Prostate gland (tissue), 2 donors: ENCODE measurements at regions not wholly inside any gene's neighbourhood (a gene's known extent, or its start where the extent isn't known, plus 50 kb on each side); places are given as distances from the start of the nearest gene placed in this dataset.

ENCODE experiments used
- DNase-seq: peaks from one replicate; pipeline ENCODE4 v3.0.0-alpha.2; 2019; ENCODE audit warnings: low spot score
- H3K27ac ChIP-seq, 2 donors: fragments of 200-600 bp; sonication (generic); 2 replicates each; pipeline ENCODE4 v1.5.1; 2017 to 2019
- H3K27me3 ChIP-seq: fragments of 200-600 bp; sonication (generic); replicated peaks from 2 replicates; pipeline ENCODE4 v1.5.1; 2019; ENCODE audit not compliant: insufficient read depth
- H3K36me3 ChIP-seq, 2 donors: fragments of 200-600 bp; sonication (generic); 1 replicate in 1 of 2; 2 replicates in 1 of 2; pipeline versions ENCODE4 v1.5.1 to v1.8.1; 2017 to 2019
- H3K4me1 ChIP-seq: fragments of 200-600 bp; sonication (generic); replicated peaks from 2 replicates; pipeline ENCODE4 v1.5.1; 2019
- H3K4me3 ChIP-seq, 2 donors: fragments of 200-600 bp; sonication (generic); 2 replicates each; pipeline ENCODE4 v1.5.1; 2017 to 2019
- H3K9me3 ChIP-seq: fragments of 200-600 bp; sonication (generic); 2 replicates; pipeline ENCODE4 v1.5.1; 2017
- CTCF ChIP-seq, 4 experiments: fragments of 200-600 bp in 2 of 4; fragments of 450-650 bp in 2 of 4; sonication (generic) in 2 of 4; IDR thresholded peaks; 1 replicate in 3 of 4; 2 replicates in 1 of 4; pipeline ENCODE4 v1.5.1; 2016 to 2019; ENCODE audit warnings: antibody characterized with exemption in 4 of 4, mild to moderate bottlenecking in 2 of 4, moderate library complexity in 2 of 4
- POLR2A ChIP-seq: fragments of 450-650 bp; IDR thresholded peaks from one replicate; pipeline ENCODE4 v1.6.1; 2016; ENCODE audit warnings: antibody characterized with exemption, mild to moderate bottlenecking
- POLR2AphosphoS5 ChIP-seq: sonication (generic); formaldehyde crosslinking; IDR thresholded peaks from one replicate; pipeline ENCODE4 v1.6.1; 2017; ENCODE audit warnings: antibody characterized with exemption
- WGBS: methylation state at CpG from one replicate; pipeline ENCODE4 v1.1.5; 2018; 5-methylcytosine and 5-hydroxymethylcytosine counted together
- intact Hi-C: fragments of 100-400 bp; cut with DNase I; formaldehyde crosslinking; loops from one replicate; pipeline ENCODE4 v1.14.2; 2022

- H3K4me1 ChIP-seq = no peaks in the 10 kb centered on the region
- H3K9me3 ChIP-seq = no peaks in the 10 kb centered on the region
- H3K36me3 ChIP-seq = no peaks in the 10 kb centered on the region
- no peak overlapping the region for H3K4me3 ChIP-seq
- intact Hi-C loops = loop anchor here (5.0 to 10.0 kb wide), 4 partner anchors 164 to 322 kb away; no protein-coding TSS in a partner anchor
- H3K27me3 ChIP-seq = no peaks in the 10 kb centered on the region
- no peak overlapping the region for H3K27ac ChIP-seq
- DNase-seq = no peak
- 16% methylated on average over 1 of the region's 1 CpG for WGBS
- no peak for TF ChIP-seq POLR2AphosphoS5
- no peak for TF ChIP-seq POLR2A
- no peak for TF ChIP-seq CTCF (IDR thresholded peaks at IDR 0.05)
Measured at GRCh38 chr4:119730671-119730950, 102.0 kb upstream of the PDE5A start.

- intact Hi-C loops = loop anchor here (5.0 to 10.0 kb wide), 5 partner anchors 48 to 322 kb away; no protein-coding TSS in a partner anchor
- DNase-seq = peak; percentile 32
- WGBS = 28% methylated on average over 6 of the region's 6 CpGs
- Histone ChIP-seq H3K27ac (no peak overlapping the region), H3K27me3 (no peaks in the 10 kb centered on the region), H3K36me3 (no peaks in the 10 kb centered on the region), H3K4me1 (no peaks in the 10 kb centered on the region), H3K4me3 (no peak overlapping the region), H3K9me3 (no peaks in the 10 kb centered on the region)
- no peak for TF ChIP-seq POLR2A
- peak; percentile 47 for TF ChIP-seq POLR2AphosphoS5
Measured at GRCh38 chr4:119729835-119730670, 101.4 kb upstream of the PDE5A start.

- Histone ChIP-seq H3K4me3 (no peak overlapping the region), H3K4me1 (no peaks in the 10 kb centered on the region), H3K27me3 (no peaks in the 10 kb centered on the region), H3K36me3 (no peaks in the 10 kb centered on the region), H3K9me3 (no peaks in the 10 kb centered on the region), H3K27ac (no peak overlapping the region)
- intact Hi-C loops = loop anchor here (5.0 kb wide), 1 partner anchor 47 kb away; no protein-coding TSS in a partner anchor
- TF ChIP-seq POLR2AphosphoS5 (no peak), CTCF (IDR thresholded peaks at IDR 0.05) (no peak), POLR2A (no peak)
- 95% methylated on average over 2 of the region's 2 CpGs for WGBS
- DNase-seq = no peak
Measured at GRCh38 chr4:119728692-119729593, 100.3 kb upstream of the PDE5A start.

GRCh38 chr4:119728185-119728584 lies 99.6 kb upstream of the PDE5A start:
- Histone ChIP-seq H3K27me3 (no peaks in the 10 kb centered on the region), H3K4me3 (no peak overlapping the region), H3K27ac (no peak overlapping the region), H3K4me1 (no peaks in the 10 kb centered on the region), H3K36me3 (no peaks in the 10 kb centered on the region), H3K9me3 (no peaks in the 10 kb centered on the region)
- TF ChIP-seq CTCF (IDR thresholded peaks at IDR 0.05) (no peak), POLR2A (no peak), POLR2AphosphoS5 (no peak)
- intact Hi-C loops = loop anchor here (5.0 kb wide), 1 partner anchor 46 kb away; no protein-coding TSS in a partner anchor
- 92% methylated on average over 1 of the region's 1 CpG for WGBS
- no peak for DNase-seq

GRCh38 chr4:119726505-119726904 lies 97.9 kb upstream of the PDE5A start:
- intact Hi-C loops = loop anchor here (5.0 kb wide), 1 partner anchor 44 kb away; no protein-coding TSS in a partner anchor
- 82% methylated on average over 1 of the region's 1 CpG for WGBS
- H3K27ac ChIP-seq = no peak overlapping the region

More at GRCh38 chr4:119726505-119726904, 97.9 kb upstream of the PDE5A start:
- H3K9me3 ChIP-seq = no peaks in the 10 kb centered on the region
- no peaks in the 10 kb centered on the region for H3K27me3 ChIP-seq
- no peak for TF ChIP-seq POLR2AphosphoS5
- no peak for TF ChIP-seq POLR2A
- no peak for TF ChIP-seq CTCF (IDR thresholded peaks at IDR 0.05)
- H3K4me3 ChIP-seq = no peak overlapping the region
- H3K4me1 ChIP-seq = no peaks in the 10 kb centered on the region
- H3K36me3 ChIP-seq = no peaks in the 10 kb centered on the region
- no peak for DNase-seq
